ENCODE measurements at regions not wholly inside any gene's neighbourhood (a gene's known extent, or its start where the extent isn't known, plus 50 kb on each side); places are given as distances from the start of the nearest gene placed in this dataset.
"Not testable (repeated sequence)": the region's sequence is repeated elsewhere in the genome, so short reads cannot be mapped to it uniquely, and the experiment has no call there.

DNA sequence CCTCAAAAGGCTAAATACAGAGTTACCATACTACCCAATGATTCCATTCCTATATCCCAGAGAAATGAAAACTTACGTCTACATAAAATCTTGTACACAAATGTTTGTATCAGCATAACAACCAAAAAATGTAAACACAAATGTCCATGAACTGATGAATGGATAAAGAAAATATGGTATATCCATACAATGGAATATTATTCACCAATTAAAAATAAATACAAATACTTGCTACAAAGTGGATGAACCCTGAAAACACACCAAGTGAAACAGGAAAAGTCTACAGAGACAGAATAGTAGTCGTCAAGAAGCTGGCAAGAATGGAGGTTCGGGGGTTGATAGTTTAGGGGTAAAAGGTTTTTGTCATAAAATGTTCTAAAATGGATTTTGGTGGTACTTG lies 54.0 kb upstream of the ANKRD28 start:
- DNase-seq (no peak), ATAC-seq (no peak)
- intact Hi-C loops (cut with micrococcal nuclease), result no loop called here

DNA sequence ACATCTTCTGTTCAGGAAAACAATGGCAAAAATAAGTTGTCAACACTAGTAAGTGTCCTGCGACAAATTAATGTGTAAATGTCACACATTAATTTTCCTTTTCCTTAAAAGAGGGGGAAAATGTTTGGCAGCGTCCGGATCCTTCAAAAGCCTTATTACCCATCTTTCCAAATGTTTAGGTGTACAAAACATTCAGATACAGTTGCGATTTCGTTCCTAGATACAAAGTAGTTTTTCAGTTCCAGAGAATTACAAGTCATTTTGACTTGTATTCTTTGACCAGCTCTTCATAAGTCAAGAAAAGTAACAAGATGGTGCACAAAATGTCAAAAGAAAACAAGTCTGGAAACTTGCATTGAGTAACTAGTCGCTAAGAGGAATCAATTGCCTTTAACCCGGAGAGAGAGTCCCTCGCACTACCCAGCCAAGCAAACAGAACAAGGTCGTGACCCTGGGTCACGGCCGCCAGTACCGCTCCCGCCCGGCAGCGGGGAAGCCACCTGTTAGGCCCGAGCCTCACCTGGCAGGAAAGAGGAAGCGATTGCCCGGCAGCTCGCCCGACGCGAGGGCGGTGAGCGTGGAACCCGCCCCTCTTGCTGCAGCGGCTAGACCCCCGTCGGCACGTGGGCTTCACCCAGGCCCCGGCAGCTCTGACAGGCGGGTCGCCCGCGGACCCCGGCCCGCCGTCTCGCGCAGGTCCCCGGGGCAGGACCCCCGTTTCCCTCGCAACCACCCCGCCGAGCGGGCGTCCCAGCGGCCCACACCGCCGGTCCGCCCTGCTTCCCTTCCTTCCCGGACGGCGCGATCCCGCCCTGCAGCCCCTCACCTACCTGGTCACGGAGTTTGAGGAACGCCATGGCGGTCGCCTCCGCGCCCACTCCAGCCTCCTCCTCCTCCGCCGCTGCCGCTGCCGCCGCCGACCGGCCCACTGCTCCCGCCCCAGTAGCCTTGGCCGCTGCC lies 61.0 kb upstream of the ANKRD28 start:
- ATAC-seq (peak; percentile 46), DNase-seq (peak; percentile 48)
- intact Hi-C loops (cut with micrococcal nuclease), result no loop called here

DNA sequence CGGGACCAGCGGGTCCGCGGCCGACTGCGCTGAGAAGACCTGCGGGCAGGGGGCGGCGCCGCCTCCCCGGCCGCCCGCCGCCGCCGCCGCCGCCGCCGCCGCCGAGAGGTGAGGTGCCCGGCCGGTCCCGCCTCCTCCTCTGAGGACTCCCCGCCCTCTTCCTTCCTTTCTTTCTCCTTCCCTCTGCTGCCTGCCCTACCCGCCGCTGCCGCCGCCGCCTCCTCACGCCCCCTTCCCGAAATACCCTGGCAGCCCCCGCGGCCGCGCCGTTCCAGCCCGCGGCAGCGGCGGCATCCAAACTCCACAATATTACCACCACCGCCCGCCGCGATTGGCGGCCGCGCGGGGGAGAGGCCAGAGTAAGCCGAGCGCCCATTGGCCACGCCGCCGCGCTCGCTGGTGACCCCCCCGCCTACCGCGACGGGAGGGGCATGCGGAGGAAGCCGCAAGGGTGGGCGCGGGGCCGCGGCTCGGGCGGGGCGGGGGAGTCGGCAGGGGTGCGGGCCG lies 61.8 kb upstream of the ANKRD28 start:
- peak; percentile 97 for ATAC-seq
- peak; percentile 92 for DNase-seq
- intact Hi-C loops (cut with micrococcal nuclease), result no loop called here

DNA sequence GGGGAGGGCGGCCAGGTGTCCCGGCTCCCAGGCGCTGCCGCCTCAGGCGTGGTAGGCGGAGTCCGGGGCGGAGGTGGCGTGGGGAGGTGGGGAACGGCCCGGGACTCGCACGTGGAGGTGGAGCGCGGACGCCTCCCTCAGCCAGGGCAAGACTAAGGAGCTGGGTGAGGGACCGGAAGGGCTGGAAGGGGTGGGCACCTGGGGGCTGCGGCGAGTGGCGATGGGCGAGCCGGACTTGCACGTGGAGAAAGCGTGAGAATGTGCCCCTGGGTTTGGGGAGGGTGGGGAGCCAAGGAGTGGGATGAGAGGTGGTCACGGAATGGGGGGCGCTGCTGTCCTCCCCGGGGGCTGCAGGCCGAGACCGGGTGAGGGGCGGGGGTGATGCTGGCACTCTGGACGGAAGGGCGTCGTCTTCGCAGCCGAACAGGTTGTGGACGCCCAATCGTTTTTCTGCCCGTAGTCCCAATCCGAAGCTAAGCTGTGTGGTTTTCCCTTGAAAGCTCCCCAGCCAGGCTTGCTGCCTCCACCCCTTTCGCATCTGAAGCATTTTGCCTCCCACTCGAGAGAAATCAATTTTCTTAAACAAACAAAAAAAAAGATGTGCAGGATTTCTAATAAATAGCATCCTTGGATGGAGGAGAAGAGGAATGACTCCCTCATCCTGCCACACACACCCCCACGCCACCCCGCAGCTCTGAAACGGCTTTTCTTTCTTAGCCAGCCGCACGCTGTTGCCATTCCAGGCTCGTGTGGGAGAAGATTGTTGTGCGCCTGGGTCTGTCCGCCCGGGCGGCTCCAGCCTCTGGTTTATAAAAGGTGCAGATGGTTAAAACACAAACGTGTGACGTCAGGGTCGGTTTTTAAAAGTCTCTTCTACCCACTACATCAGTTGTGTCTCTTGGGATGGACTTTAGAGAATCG lies 62.5 kb upstream of the ANKRD28 start:
- peak; percentile 35 for DNase-seq
- intact Hi-C loops (cut with micrococcal nuclease), result no loop called here
- ATAC-seq, result peak; percentile 77

DNA sequence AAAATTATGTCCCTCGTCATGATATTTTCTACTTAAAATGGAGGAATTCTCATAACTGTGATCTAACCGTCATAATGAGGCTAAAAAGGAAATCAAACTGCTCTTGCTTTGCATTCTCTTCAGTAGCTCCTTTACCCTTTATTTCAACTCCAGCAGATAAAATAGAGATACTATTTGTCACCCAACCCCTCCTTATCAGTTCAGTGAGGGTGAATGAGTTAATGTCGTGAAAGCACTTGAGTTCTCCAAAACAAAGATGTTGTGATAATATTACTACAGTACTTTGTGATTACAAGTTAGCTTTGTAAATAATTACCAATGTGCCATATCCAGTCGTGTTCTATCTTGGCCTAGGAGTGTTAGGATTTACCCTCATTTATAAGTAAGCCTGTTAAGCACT lies 63.4 kb upstream of the ANKRD28 start:
- intact Hi-C loops (cut with micrococcal nuclease), result no loop called here
- ATAC-seq (no peak), DNase-seq (no peak)

DNA sequence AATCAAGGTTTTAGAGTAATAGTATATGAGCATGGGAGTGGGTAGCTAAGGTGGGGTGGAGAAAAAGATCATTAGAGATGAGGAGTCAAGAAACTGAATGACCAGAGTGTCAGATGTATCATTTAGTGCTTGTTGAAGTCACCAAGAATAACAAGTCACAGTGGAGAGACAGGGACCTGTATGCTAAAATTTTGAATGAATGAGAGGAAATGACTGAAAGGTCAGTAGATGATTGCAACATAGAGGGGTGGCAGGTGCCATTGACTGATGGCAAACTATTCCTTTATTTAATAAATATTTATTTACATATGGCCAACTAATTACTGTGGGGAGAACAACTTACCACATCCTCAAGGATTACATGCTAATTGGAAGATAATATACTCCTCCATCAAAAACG lies 75.0 kb upstream of the ANKRD28 start:
- intact Hi-C loops (cut with micrococcal nuclease), result no loop called here
- DNase-seq (no peak), ATAC-seq (no peak)

DNA sequence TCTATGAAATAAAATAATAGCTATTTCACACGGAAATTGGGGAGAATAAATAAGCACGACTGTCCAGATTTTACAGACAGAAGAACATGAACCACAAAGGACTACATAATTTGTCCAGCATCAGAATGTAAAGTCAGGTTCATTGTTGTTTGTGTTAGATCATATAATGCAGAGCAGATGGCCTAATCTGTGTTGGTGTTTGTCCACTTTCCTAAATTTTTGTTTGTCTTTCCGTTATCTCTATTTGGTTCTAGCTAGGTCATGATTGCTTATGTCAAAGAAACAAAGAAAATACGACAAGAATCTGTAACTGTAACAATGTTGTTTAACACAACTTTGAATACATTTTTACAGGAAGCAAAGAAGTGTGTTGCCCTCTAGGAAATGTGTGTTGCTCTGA lies 75.6 kb upstream of the ANKRD28 start:
- DNase-seq (no peak), ATAC-seq (no peak)
- intact Hi-C loops (cut with micrococcal nuclease), result no loop called here

DNA sequence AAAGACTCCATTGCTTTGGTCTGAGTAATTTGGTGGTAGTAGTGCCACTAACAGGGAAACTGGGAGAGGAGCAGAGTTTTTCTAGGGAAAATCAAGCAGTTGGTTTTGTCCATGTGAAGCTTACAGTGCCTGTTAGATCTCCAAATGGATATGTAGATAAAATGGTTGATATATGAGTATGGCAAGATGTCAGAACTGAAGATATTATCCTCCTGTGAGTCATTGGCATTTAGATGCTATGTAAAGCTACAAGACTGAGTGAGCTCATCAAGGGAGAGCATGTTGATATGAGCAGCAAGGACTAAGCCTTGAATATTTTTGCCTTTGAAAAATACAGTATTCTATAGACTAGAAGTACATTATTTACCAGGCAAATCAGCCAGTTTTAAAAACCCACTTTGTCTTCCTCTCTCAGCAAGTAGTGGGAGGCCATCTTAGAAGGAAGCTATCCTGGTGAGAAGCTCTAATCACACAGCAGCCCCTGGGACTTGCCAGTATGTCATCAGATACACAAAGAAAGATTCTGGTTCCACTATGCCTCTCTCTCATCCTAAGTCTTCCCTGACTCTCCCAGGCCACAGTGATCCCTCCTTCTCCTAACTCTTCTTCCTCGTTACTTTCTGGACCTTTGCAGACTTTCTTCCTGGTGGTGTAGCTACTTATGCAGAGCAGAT lies 77.4 kb upstream of the ANKRD28 start:
- ATAC-seq (no peak), DNase-seq (no peak)
- intact Hi-C loops (cut with micrococcal nuclease), result no loop called here

DNA sequence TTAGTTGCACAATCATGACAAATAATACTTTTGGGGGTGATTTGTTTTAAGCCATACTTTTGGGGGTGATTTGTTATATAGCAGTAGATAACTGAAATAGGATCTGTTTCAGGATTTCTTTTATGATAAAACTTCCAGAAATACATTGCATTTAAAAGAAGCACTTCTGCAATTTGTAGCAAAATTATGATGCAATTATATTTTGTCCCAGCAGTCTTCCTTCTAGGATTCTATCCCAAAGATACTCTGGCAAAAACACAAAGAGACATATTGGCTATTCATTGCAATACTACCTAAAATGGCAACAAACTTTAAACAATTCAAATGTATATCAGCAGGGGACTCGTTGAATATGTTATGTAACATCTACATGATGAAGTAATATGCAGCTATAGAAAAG lies 78.9 kb upstream of the ANKRD28 start:
- ATAC-seq (no peak), DNase-seq (no peak)
- intact Hi-C loops (cut with micrococcal nuclease), result no loop called here

DNA sequence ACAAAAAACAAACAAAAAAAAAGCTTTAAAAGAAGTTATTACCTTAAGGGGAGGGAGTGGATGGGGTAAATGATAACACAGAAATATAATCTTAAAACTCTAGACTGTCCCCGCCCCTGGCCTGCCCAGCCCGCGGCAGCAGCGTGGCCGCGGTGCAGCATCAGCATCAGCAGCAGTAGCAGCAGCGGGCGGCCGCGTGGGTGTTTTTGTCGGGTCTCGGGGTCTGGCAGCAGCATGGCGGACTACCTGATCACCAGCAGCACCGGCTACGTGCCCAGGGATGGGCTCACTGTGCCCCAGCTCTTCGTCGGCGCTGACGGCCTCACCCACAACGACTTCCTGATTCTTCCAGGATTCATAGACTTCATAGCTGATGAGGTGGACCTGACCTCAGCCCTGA lies 80.0 kb upstream of the ANKRD28 start:
- no peak for DNase-seq
- intact Hi-C loops (cut with micrococcal nuclease), result no loop called here
- ATAC-seq, result no peak

DNA sequence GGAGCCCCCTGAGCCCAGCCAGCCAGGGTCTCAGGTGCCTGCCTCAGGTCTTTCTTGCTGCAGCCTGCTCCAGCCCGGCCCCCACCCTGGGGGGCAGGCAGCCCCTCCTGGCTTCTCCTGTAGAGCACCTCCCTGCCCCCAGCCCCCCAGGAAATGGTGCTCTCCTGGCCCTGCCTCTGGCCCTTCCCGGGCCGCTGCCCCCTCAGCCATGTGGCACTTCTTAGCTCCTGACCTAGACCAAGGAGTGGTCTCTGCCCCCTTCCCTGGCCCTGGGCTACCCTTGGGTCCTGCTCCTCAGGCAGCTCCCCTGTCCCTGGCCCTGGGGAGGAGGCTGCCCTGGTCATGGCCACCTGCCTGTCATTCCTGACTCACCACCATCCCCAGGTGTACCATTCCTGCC lies 82.0 kb upstream of the ANKRD28 start:
- intact Hi-C loops (cut with micrococcal nuclease); ATAC-seq; DNase-seq: not testable (repeated sequence)

DNA sequence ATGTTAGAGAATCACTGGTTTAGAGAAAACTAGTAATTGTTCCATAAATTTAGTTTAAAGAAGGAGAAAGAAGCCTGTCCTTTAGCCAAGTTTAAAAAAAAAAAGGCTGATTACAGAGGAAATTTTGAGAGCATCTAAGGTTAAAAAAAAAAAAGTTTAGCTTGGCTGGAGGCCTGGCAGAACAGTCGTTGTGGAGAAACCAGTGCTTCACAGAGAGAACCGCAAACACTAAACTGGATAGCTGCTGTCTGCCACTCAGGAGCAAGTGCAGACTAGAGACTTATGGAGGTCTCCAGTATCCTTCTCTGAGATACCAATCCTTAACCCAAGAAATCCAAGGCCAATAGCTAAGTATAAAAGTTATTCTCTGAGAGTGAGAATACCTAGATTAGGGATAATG lies 84.8 kb upstream of the ANKRD28 start:
- intact Hi-C loops (cut with micrococcal nuclease), result no loop called here
- DNase-seq (no peak), ATAC-seq (no peak)

DNA sequence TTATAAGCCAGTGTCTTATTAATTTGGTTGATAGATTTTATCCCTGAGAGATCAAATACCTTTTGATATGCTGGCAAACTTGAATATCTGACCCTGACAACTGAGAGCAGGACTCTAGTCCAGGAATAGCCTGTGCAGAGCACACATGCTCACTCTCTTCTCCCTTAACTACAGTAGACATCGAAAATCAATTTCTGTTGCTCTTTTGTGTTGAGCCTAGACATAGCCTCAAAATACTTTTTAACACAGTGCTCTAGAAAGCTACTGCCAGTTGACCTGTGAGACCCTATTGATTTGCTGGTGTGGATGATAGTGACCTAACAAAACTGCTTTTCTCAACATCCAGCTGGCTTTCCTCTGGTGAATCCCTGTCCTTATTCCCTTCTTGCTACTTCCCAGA lies 86.4 kb upstream of the ANKRD28 start:
- DNase-seq (no peak), ATAC-seq (no peak)
- intact Hi-C loops (cut with micrococcal nuclease), result no loop called here

DNA sequence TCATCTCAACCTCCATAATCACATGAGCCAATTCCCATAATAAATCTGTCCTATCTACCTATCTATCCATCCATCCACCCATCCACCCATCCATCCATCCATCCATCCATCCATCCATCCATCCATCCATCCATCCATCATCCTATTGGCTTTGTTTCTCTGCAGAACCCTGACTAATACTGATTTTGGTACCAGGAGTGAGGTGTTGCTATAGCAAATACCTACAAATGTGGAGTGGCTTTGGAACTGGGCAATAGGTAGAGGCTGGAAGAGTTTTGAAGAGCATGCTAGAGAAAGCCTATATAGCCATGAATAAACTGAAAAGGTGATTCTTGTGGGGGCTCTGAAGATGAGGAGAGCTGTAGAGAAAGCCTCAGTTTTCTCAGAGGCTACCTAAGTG lies 88.7 kb upstream of the ANKRD28 start:
- intact Hi-C loops (cut with micrococcal nuclease), result no loop called here
- no peak for ATAC-seq
- no peak for DNase-seq

DNA sequence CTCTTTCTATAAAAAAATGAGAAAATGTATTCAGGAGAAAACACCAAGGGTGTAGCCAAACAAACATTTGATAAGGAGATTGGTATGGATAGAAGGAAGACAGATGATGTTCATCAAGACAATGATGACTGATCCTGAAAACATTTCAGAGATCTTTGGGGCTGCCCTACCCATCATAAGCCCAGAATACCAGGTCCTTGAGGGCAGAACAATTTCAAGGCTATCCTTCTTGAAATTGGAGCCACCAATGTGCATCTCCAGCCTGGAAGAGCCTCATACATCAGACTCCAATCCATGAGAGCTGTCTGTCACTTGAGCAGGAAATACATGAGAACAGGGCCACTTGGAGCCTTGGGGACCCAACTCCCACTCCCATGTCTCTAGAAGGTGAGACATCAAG lies 89.5 kb upstream of the ANKRD28 start:
- ATAC-seq (no peak), DNase-seq (no peak)
- intact Hi-C loops (cut with micrococcal nuclease), result no loop called here

DNA sequence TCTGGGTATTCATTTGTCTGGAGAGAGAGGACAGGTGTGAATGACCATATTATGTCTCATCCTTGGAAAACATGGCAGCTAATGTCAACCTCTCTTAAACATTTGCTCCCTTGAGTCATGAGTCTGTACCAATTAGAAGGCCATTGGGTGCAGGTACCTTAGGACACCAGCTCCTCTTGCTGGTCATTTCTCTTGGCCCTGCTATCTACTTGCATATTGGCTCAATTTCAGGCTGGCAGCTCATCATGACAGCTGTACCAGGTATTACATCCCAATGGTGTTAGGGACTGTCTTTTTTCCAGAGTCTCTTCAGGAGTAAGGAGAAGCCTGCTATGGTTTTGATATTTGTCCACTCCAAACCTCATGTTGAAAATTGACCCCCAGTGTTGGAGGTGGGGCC lies 92.2 kb upstream of the ANKRD28 start:
- intact Hi-C loops (cut with micrococcal nuclease), result no loop called here
- ATAC-seq, result no peak

DNA sequence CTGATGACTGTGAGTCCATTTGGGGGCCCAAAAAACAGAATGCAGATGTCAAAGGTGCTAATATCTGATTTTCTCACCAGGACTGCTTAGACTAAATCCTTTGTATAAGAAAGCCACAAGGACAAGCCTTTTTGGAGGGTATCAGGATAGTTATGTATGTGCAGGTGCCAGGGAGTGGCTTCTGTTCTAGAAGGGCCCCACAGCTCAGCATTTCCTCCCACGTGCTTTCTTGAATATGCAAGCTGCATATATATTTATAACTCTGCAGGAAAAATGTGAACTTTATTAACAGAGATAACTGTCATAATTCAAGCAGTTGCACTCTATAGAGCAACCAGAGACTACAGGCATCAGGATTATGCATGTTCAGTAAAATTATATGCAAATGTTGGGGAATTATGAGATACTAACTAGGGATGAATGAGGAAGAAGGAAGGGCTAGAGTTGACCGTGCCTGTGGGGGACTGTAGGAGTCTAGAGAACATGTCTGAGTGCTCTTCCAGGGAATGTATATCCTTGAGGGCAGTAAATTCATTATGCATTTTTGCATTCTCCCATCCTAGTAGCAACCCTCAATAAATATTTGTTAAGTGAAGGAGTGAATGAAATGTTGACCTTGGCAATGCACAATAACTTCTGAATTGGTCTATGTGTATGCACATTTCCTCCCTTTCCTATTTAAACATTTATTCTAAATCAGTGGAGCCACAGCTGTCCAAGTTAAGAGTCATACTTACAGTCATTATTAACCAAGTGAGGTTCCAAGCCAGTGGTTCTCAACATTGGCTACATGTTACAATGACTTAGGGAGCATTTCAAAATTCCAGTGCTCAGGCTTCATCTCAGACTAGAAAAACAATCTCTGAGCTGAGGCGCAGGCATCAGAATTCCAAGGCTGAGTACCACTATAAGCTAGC lies 94.8 kb upstream of the ANKRD28 start:
- intact Hi-C loops (cut with micrococcal nuclease), result no loop called here

More for the DNA sequence above, 92.2 kb upstream of the ANKRD28 start:
- no peak for DNase-seq

DNA sequence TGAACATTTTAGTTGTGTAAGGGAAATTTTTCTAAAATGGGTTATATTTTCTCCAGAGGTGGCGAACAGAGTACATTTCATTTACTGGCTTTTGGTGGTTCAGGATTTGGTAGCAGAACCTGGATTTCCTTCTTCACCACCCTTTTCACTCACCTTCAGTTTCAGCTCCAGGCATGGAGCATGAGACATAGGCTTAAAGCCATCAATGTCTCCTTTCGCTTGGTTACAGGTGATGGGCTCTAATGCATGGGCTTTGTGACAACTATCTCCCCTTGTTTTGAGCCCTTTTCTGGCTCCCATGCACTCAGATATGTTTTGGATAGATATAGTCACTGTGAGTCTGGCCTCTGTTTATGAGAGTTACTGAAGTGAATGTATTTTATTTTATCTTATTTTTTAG lies 96.6 kb upstream of the ANKRD28 start:
- DNase-seq, result no peak
- intact Hi-C loops (cut with micrococcal nuclease), result no loop called here
- peak; percentile 54 for ATAC-seq

More for the DNA sequence above, 94.8 kb upstream of the ANKRD28 start:
- no peak for ATAC-seq
- DNase-seq, result no peak

All from left ventricle myocardium superior (tissue), 1 donor.